CD14-positive monocyte (primary cell): ENCODE measurements at regions not wholly inside any gene's neighbourhood (a gene's known extent, or its start where the extent isn't known, plus 50 kb on each side); places are given as distances from the start of the nearest gene placed in this dataset.

Experiments
- DNase-seq, 3 donors: peaks; one replicate each; pipeline ENCODE4 v3.0.0-alpha.2; 2011 to 2022
- H2AFZ ChIP-seq: 2 replicates; pipeline ENCODE4 v1.6.0; 2012; ENCODE audit warnings: mild to moderate bottlenecking, low read depth, low read length, inconsistent platforms; ENCODE audit not compliant: insufficient read depth, poor library complexity, severe bottlenecking
- H3K27ac ChIP-seq, 2 donors: 1 replicate in 1 of 2; 2 replicates in 1 of 2; pipeline ENCODE4 v1.5.1; 2012 to 2013; ENCODE audit warnings: low read length in 2 of 2, control low read depth in 1 of 2, inconsistent platforms in 1 of 2, low read depth in 1 of 2, mild to moderate bottlenecking in 1 of 2
- H3K27me3 ChIP-seq, 2 donors: one replicate each; pipeline versions ENCODE4 v1.6.0 to v1.6.1; 2011 to 2013; ENCODE audit warnings: low read length in 2 of 2; ENCODE audit not compliant: control insufficient read depth in 2 of 2, insufficient read depth in 2 of 2
- H3K36me3 ChIP-seq, 2 donors: replicated peaks in 1 of 2; 1 replicate in 1 of 2; 2 replicates in 1 of 2; pipeline versions ENCODE4 v1.5.1 to v1.6.1; 2012 to 2013; ENCODE audit warnings: low read length in 2 of 2, control low read depth in 1 of 2, inconsistent platforms in 1 of 2, mild to moderate bottlenecking in 1 of 2; ENCODE audit not compliant: insufficient read depth in 2 of 2, control insufficient read depth in 1 of 2
- H3K4me1 ChIP-seq, 2 donors: 1 replicate in 1 of 2; 2 replicates in 1 of 2; pipeline versions ENCODE4 v1.5.1 to v1.6.1; 2012 to 2013; ENCODE audit warnings: low read length in 2 of 2, control low read depth in 1 of 2, inconsistent platforms in 1 of 2, mild to moderate bottlenecking in 1 of 2, moderate library complexity in 1 of 2; ENCODE audit not compliant: insufficient read depth in 2 of 2, control insufficient read depth in 1 of 2
- H3K4me2 ChIP-seq: replicated peaks from 2 replicates; pipeline ENCODE3; 2012; ENCODE audit warnings: low read length, moderate library complexity, mild to moderate bottlenecking; ENCODE audit not compliant: poor library complexity, severe bottlenecking; ENCODE audit errors: extremely low read depth
- H3K4me3 ChIP-seq, 3 experiments: fragments of 200-600 bp in 1 of 3; sonication (generic) in 1 of 3; replicated peaks in 1 of 3; 1 replicate in 2 of 3; 2 replicates in 1 of 3; pipeline ENCODE4 v1.5.1; 2011 to 2013; ENCODE audit warnings: low read length in 3 of 3, mild to moderate bottlenecking in 3 of 3, control low read depth in 2 of 3, low read depth in 2 of 3, inconsistent platforms in 1 of 3, moderate library complexity in 1 of 3
- H3K79me2 ChIP-seq: 2 replicates; pipeline ENCODE4 v1.6.0; 2012; ENCODE audit warnings: mild to moderate bottlenecking, control low read depth, inconsistent platforms, low read length, moderate library complexity; ENCODE audit not compliant: insufficient read depth
- H3K9ac ChIP-seq: 2 replicates; pipeline ENCODE4 v1.6.0; 2017; ENCODE audit warnings: low read length, mild to moderate bottlenecking; ENCODE audit not compliant: insufficient read depth, poor library complexity, severe bottlenecking
- H3K9me3 ChIP-seq, 2 donors: replicated peaks in 1 of 2; 1 replicate in 1 of 2; 2 replicates in 1 of 2; pipeline versions ENCODE4 v1.5.1 to v1.6.1; 2012 to 2013; ENCODE audit warnings: low read length in 2 of 2, control low read depth in 1 of 2; ENCODE audit not compliant: control insufficient read depth in 1 of 2, insufficient read depth in 1 of 2
- H4K20me1 ChIP-seq: 2 replicates; pipeline ENCODE4 v1.6.0; 2012; ENCODE audit warnings: mild to moderate bottlenecking, low read length, control low read depth, moderate library complexity; ENCODE audit not compliant: insufficient read depth
- H3K27ac Mint-ChIP-seq, 7 donors: one replicate each; pipeline ENCODE4 v1.8.0; 2020; ENCODE audit warnings: mild to moderate bottlenecking in 7 of 7, mixed read lengths in 7 of 7, moderate library complexity in 6 of 7, inconsistent platforms in 2 of 7
- H3K27me3 Mint-ChIP-seq, 3 donors: one replicate each; pipeline ENCODE4 v1.8.0; 2021 to 2022; ENCODE audit warnings: low read depth in 3 of 3, mild to moderate bottlenecking in 3 of 3, mixed read lengths in 3 of 3, moderate library complexity in 3 of 3, inconsistent platforms in 1 of 3
- H3K36me3 Mint-ChIP-seq, 2 donors: one replicate each; pipeline ENCODE4 v1.8.0; 2020; ENCODE audit warnings: mixed read lengths in 2 of 2, inconsistent platforms in 1 of 2, mild to moderate bottlenecking in 1 of 2
- H3K4me1 Mint-ChIP-seq: one replicate; pipeline ENCODE4 v1.8.0; 2020; ENCODE audit warnings: mild to moderate bottlenecking, mixed read lengths
- H3K4me3 Mint-ChIP-seq, 2 donors: one replicate each; pipeline ENCODE4 v1.8.0; 2020; ENCODE audit warnings: mild to moderate bottlenecking in 2 of 2, mixed read lengths in 2 of 2, moderate library complexity in 1 of 2
- H3K9me3 Mint-ChIP-seq, 7 donors: one replicate each; pipeline ENCODE4 v1.8.0; 2020 to 2022; ENCODE audit warnings: mixed read lengths in 7 of 7, mild to moderate bottlenecking in 6 of 7, moderate library complexity in 6 of 7, inconsistent platforms in 2 of 7
- WGBS: methylation state at CpG from one replicate; pipeline ENCODE4 v1.1.5; 2013; ENCODE audit warnings: missing lambda C conversion rate; ENCODE audit not compliant: insufficient coverage; 5-methylcytosine and 5-hydroxymethylcytosine counted together
- intact Hi-C, 2 donors: fragments of 100-400 bp; cut with micrococcal nuclease; formaldehyde crosslinking; loops; one replicate each; pipeline versions ENCODE4 v1.15.0 to v1.15.1; 2023
- TF ChIP-seq, protein P1 (sequence below): fragments of 200-600 bp; IDR thresholded peaks from one replicate; pipeline ENCODE4 v1.8.0; 2022; ENCODE audit warnings: antibody characterized with exemption, mild to moderate bottlenecking

DNA sequence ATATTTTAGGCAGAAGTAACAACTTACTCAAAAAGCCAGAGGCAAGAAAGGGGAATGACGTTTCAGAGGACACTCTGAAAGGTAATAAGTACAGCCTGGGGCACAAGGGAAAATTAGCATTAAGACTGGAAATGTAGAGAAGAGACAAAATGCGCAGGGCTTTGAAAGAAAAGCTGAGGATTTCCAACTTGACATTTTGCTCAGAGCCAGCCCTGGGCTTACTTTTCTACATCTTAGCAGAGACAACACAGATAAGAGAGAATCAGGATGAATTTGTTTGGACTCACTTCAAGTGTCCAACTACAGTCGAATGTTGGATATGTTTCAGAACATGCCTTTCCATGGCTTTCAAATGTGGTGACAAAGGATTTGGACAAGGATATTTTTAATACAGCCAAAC, 808.9 kb upstream of the LUZP2 start:
- Mint-ChIP-seq H3K36me3 (no peaks in the 10 kb centered on the region), H3K27me3 (peaks cover 0 to 2% (median 0%) of the 10 kb centered on the region in 3 donors), H3K4me1 (no peaks in the 10 kb centered on the region), H3K9me3 (peaks cover 0 to 3% (median 0%) of the 10 kb centered on the region in 7 donors), H3K4me3 (no peak overlapping the region), H3K27ac (no peak overlapping the region)
- H2AFZ ChIP-seq = no peak overlapping the region
- no peak overlapping the region for H3K4me2 ChIP-seq
- H3K9ac ChIP-seq = no peak overlapping the region
- H3K27me3 ChIP-seq = no peaks in the 10 kb centered on the region
- 70% methylated on average over 2 of the region's 3 CpGs for WGBS
- no peak overlapping the region for H3K27ac ChIP-seq
- H3K4me3 ChIP-seq = no peak overlapping the region
- H3K4me1 ChIP-seq = no peaks in the 10 kb centered on the region
- H4K20me1 ChIP-seq = no peaks in the 10 kb centered on the region
- peaks cover 0 to 2% of the 10 kb centered on the region in 2 donors for H3K9me3 ChIP-seq
- no peak for DNase-seq
- H3K36me3 ChIP-seq = no peaks in the 10 kb centered on the region
- H3K79me2 ChIP-seq = no peaks in the 10 kb centered on the region
- TF ChIP-seq, protein P1, sequence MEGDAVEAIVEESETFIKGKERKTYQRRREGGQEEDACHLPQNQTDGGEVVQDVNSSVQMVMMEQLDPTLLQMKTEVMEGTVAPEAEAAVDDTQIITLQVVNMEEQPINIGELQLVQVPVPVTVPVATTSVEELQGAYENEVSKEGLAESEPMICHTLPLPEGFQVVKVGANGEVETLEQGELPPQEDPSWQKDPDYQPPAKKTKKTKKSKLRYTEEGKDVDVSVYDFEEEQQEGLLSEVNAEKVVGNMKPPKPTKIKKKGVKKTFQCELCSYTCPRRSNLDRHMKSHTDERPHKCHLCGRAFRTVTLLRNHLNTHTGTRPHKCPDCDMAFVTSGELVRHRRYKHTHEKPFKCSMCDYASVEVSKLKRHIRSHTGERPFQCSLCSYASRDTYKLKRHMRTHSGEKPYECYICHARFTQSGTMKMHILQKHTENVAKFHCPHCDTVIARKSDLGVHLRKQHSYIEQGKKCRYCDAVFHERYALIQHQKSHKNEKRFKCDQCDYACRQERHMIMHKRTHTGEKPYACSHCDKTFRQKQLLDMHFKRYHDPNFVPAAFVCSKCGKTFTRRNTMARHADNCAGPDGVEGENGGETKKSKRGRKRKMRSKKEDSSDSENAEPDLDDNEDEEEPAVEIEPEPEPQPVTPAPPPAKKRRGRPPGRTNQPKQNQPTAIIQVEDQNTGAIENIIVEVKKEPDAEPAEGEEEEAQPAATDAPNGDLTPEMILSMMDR = no peak
- intact Hi-C loops = no loop called here

DNA sequence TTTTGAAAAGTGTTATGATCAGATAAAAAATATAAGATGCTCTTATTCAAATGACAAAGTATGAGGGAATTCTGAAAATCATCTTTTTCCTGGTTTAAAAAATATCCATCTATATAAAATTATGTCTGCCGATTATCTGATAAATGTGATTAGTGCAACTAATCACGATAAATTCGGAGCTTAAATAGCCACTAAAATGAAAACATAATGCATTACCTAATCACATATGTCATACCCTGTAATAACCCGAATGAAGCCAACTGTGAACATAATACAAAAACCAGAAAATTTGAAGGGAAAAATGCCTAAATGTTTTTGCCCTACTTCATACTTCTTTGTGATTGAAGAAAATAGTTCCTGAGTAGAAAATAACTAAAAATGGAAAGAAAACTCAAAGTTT, 808.4 kb upstream of the LUZP2 start:
- Histone ChIP-seq H4K20me1 (no peaks in the 10 kb centered on the region), H3K27me3 (no peaks in the 10 kb centered on the region), H3K9ac (no peak overlapping the region), H3K36me3 (no peaks in the 10 kb centered on the region), H3K4me3 (no peak overlapping the region), H3K4me1 (no peaks in the 10 kb centered on the region), H3K27ac (no peak overlapping the region), H2AFZ (no peak overlapping the region), H3K79me2 (no peaks in the 10 kb centered on the region), H3K4me2 (no peak overlapping the region), H3K9me3 (peaks cover 0 to 2% of the 10 kb centered on the region in 2 donors)
- intact Hi-C loops = no loop called here
- peaks cover 0 to 3% (median 0%) of the 10 kb centered on the region in 7 donors for H3K9me3 Mint-ChIP-seq
- H3K4me1 Mint-ChIP-seq = no peaks in the 10 kb centered on the region
- DNase-seq = no peak
- H3K27ac Mint-ChIP-seq = no peak overlapping the region
- H3K4me3 Mint-ChIP-seq = no peak overlapping the region
- no CpG with 5 or more reads among the region's 4 CpGs for WGBS
- H3K27me3 Mint-ChIP-seq = peaks cover 0 to 2% (median 0%) of the 10 kb centered on the region in 3 donors
- no peaks in the 10 kb centered on the region for H3K36me3 Mint-ChIP-seq
- TF ChIP-seq, protein P1 = no peak
